Lower leg skin (tissue), 4 donors: ENCODE measurements at regions not wholly inside any gene's neighbourhood (a gene's known extent, or its start where the extent isn't known, plus 50 kb on each side); places are given as distances from the start of the nearest gene placed in this dataset.

Experiments used
- DNase-seq, 2 donors: peaks; one replicate each; pipeline ENCODE4 v3.0.0-alpha.2; 2019; ENCODE audit warnings: low spot score in 2 of 2
- H3K4me3 ChIP-seq: fragments of 200-600 bp; sonication (generic); 2 replicates; pipeline ENCODE4 v1.5.1; 2017; ENCODE audit warnings: mild to moderate bottlenecking, low read depth; ENCODE audit not compliant: poor library complexity, severe bottlenecking
- POLR2A ChIP-seq, 2 donors: fragments of 450-650 bp; IDR thresholded peaks; one replicate each; pipeline ENCODE4 v1.6.1; 2016 to 2017; ENCODE audit warnings: antibody characterized with exemption in 2 of 2, mild to moderate bottlenecking in 1 of 2, moderate library complexity in 1 of 2
- WGBS, 2 donors: methylation state at CpG; one replicate each; pipeline ENCODE4 v1.1.5; 2018; 5-methylcytosine and 5-hydroxymethylcytosine counted together
- intact Hi-C: fragments of 100-400 bp; cut with DNase I; formaldehyde crosslinking; loops from one replicate; pipeline ENCODE4 v1.15.0; 2023; ENCODE audit warnings: low total_unique reads
- TF ChIP-seq, protein P1 (sequence below), 3 donors: fragments of 450-650 bp; IDR thresholded peaks; one replicate each; pipeline ENCODE4 v1.5.1; 2016; ENCODE audit warnings: antibody characterized with exemption in 3 of 3, mild to moderate bottlenecking in 3 of 3, moderate library complexity in 2 of 3

DNA sequence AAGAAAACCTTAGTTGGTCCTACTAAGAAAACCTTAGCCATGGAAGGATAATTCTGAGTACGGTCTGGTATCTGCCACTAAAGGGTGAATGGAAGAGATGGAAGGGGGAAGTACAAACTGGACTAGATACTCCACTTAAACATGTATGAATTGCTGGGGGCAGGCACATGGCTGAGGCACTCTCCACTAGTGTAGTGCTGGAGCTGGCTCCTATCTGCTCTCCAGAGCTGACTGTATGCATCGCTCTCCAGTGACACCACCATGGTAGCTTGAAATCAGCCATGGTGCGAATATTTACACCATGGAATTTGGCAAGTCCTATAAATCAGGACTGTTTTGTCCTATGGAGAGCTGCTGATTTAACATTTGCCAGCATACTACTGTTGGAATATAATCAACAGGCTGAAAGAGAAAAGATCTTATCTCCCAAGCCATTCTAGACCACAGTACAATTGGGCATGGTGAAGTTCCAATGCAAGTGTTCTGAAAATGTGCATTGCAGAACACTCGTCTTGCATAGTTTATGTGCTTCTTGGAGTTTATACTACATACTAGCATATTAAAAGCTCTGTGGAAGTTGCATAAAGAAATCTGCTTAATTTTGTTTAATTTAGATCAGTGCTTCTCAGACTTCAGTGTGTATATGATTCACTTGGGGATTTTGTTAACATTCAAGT is 277.4 kb downstream of the TDRD15 start:
- intact Hi-C loops: no loop called here
- H3K4me3 ChIP-seq: no peak overlapping the region
- DNase-seq: no peak
- TF ChIP-seq, protein P1, sequence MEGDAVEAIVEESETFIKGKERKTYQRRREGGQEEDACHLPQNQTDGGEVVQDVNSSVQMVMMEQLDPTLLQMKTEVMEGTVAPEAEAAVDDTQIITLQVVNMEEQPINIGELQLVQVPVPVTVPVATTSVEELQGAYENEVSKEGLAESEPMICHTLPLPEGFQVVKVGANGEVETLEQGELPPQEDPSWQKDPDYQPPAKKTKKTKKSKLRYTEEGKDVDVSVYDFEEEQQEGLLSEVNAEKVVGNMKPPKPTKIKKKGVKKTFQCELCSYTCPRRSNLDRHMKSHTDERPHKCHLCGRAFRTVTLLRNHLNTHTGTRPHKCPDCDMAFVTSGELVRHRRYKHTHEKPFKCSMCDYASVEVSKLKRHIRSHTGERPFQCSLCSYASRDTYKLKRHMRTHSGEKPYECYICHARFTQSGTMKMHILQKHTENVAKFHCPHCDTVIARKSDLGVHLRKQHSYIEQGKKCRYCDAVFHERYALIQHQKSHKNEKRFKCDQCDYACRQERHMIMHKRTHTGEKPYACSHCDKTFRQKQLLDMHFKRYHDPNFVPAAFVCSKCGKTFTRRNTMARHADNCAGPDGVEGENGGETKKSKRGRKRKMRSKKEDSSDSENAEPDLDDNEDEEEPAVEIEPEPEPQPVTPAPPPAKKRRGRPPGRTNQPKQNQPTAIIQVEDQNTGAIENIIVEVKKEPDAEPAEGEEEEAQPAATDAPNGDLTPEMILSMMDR (IDR thresholded peaks at IDR 0.05): no peak
- TF ChIP-seq POLR2A (IDR thresholded peaks at IDR 0.05): no peak
- WGBS, 2 donors: 94 to 96% methylated on average over 4 of the region's 4 CpGs

DNA sequence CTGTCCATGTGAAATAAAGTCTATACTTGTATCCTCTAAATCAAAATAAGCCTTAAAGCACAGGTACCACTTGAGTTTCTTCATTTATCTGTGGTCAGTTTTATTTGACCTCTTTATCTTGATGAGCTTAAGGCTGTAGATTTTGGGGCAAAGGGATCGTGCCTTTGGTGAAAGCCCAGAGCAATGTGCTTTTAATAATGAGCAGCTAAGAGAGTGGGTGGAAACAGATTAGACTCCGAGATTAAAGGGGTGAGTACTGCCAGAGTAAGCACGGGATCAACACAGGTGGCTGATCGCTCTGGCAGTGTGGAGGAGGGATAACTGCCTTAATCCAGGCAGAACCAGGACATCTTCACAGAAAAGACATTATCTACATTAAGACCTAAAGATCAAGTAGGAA is 280.4 kb downstream of the TDRD15 start:
- no peak overlapping the region for H3K4me3 ChIP-seq
- no peak for DNase-seq
- WGBS, 2 donors: 22 to 47% methylated on average over 4 of the region's 4 CpGs
- intact Hi-C loops: no loop called here
- no peak for TF ChIP-seq POLR2A (IDR thresholded peaks at IDR 0.05)
- TF ChIP-seq, protein P1 (IDR thresholded peaks at IDR 0.05): no peak

DNA sequence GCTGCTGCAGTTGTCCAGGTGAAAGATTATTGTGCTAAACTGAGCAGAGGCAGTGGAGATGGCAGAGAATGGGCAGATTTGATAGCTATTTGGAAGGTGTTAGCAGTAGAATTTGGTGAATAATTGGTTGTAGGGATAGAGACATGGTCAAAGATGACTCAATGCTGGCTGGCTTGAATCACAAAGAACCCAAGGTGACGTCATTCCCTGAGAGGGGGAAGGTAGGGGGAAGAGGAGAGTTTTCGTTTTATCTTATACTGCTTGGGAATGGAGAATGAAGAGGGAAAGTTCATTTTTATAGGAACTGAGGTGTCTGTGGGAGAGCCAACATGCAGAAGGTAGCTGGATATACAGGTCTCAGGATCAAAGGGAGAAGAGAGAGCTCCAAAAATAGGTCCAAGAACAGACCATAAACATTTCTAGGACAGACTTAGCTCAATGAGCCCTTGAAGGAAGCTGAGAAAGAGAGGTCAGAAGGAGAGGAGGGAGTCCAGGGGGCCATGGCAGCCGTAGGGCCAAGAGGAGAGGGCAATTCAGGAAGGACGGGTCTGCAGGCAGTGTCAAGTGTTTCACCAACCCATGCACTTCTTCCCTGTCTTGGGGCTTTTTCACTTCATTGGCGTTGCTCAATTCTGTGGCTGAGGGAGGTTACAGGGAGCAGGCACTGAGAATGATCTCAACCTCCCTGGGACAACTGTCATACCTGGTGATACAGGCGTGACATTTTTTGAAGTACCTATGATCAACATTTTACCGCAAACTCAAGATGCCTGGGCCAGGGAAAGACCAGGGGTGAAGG is 281.3 kb downstream of the TDRD15 start:
- WGBS, 2 donors: 76 to 81% methylated on average over 7 of the region's 7 CpGs
- TF ChIP-seq POLR2A (IDR thresholded peaks at IDR 0.05): no peak
- TF ChIP-seq, protein P1 (IDR thresholded peaks at IDR 0.05): no peak
- H3K4me3 ChIP-seq: no peak overlapping the region
- no peak for DNase-seq
- intact Hi-C loops: no loop called here

DNA sequence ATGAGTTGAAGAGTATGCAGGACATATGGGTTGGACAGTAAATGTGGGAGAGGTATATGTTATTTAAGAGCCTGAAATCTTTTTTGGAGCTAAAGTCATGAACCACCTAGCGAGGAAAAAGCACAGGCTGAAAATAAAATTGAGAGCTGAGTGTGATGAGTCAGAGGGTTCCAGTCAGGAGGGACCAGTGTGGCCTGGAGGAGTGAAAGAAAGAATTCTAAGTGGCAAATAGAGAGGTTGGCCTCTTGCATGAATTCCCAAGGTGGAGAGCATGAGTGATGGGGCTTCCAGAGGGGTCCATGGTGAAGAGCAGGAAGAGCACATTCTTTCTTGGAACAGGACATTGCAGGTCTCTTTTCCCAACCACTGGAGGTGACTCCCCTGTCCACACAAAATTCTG is 282.6 kb downstream of the TDRD15 start:
- intact Hi-C loops: no loop called here
- no peak for TF ChIP-seq POLR2A (IDR thresholded peaks at IDR 0.05)
- TF ChIP-seq, protein P1 (IDR thresholded peaks at IDR 0.05): no peak
- DNase-seq: no peak
- no peak overlapping the region for H3K4me3 ChIP-seq
- WGBS, 2 donors: 76 to 84% methylated on average over 1 of the region's 1 CpG

DNA sequence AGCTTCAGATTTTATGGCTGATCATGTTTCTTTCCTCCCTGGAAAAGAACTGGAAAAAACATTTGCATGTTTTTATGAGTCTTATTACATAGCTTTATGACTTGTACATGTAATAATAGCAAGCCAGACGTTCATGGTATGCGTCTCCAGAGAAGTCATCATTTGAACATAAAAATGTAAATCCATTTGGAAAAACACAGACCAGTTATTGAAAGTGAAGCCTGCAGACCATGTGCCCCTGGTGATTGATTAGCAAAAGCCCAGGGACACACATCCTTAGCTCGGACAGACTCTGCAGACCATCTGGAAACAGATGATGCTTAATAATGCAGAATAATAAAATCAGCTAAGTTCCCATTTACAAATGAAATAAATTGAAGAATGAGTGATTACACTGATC is 283.1 kb downstream of the TDRD15 start:
- no peak for DNase-seq
- no peak overlapping the region for H3K4me3 ChIP-seq
- intact Hi-C loops: no loop called here
- 37 to 50% methylated on average over 3 of the region's 3 CpGs for WGBS, 2 donors
- no peak for TF ChIP-seq POLR2A (IDR thresholded peaks at IDR 0.05)
- TF ChIP-seq, protein P1 (IDR thresholded peaks at IDR 0.05): no peak
